Keratinocyte (primary cell): ENCODE measurements at regions not wholly inside any gene's neighbourhood (a gene's known extent, or its start where the extent isn't known, plus 50 kb on each side); places are given as distances from the start of the nearest gene placed in this dataset.

Experiments
- DNase-seq: peaks from one replicate; pipeline ENCODE4 v3.0.0-alpha.2; 2011; ENCODE audit warnings: low read depth, missing footprints, low spot score
- FAIRE-seq: peaks from 2 replicates; lab custom pipeline; 2011; peaks lifted over from hg19 to GRCh38; lab: Jason Lieb, UNC
- H2AFZ ChIP-seq: 2 replicates; pipeline ENCODE4 v1.6.0; 2012; ENCODE audit warnings: low read length, control low read depth, inconsistent platforms; ENCODE audit not compliant: control insufficient read depth
- H3K27ac ChIP-seq: 2 replicates; pipeline ENCODE4 v1.5.1; 2011; ENCODE audit warnings: low read length; ENCODE audit not compliant: control insufficient read depth, insufficient read depth
- H3K27me3 ChIP-seq: 3 replicates; pipeline ENCODE4 v1.6.0; 2011; ENCODE audit warnings: low read length; ENCODE audit not compliant: control insufficient read depth, insufficient read depth; ENCODE audit errors: extremely low read depth
- H3K36me3 ChIP-seq, 2 experiments: 2 replicates in 1 of 2; 3 replicates in 1 of 2; pipeline ENCODE4 v1.5.1; 2011; ENCODE audit warnings: low read length in 2 of 2, mild to moderate bottlenecking in 1 of 2; ENCODE audit not compliant: control insufficient read depth in 2 of 2, insufficient read depth in 2 of 2; ENCODE audit errors: extremely low read depth in 1 of 2
- H3K4me1 ChIP-seq: 3 replicates; pipeline ENCODE4 v1.5.1; 2011; ENCODE audit warnings: low read length; ENCODE audit not compliant: control insufficient read depth, insufficient read depth; ENCODE audit errors: extremely low read depth
- H3K4me2 ChIP-seq: 3 replicates; pipeline ENCODE4 v1.6.0; 2011; ENCODE audit warnings: low read depth, low read length; ENCODE audit not compliant: control insufficient read depth, insufficient read depth; ENCODE audit errors: extremely low read depth
- H3K4me3 ChIP-seq, 3 experiments: fragments of 200-600 bp in 1 of 3; sonication (generic) in 1 of 3; 2 replicates in 2 of 3; 3 replicates in 1 of 3; pipeline ENCODE4 v1.5.1; 2011 to 2016; ENCODE audit warnings: low read length in 3 of 3, mild to moderate bottlenecking in 3 of 3, control low read depth in 2 of 3, inconsistent platforms in 1 of 3, low read depth in 1 of 3, mixed read lengths in 1 of 3, mixed run types in 1 of 3, moderate library complexity in 1 of 3; ENCODE audit not compliant: control insufficient read depth in 2 of 3, insufficient read depth in 2 of 3; ENCODE audit errors: extremely low read depth in 1 of 3
- H3K79me2 ChIP-seq: 2 replicates; pipeline ENCODE4 v1.6.0; 2012; ENCODE audit warnings: low read length; ENCODE audit not compliant: control insufficient read depth, insufficient read depth
- H3K9ac ChIP-seq: 3 replicates; pipeline ENCODE4 v1.6.0; 2011; ENCODE audit warnings: low read length; ENCODE audit not compliant: control insufficient read depth, insufficient read depth; ENCODE audit errors: extremely low read depth
- H3K9me1 ChIP-seq: 3 replicates; pipeline ENCODE4 v1.6.0; 2011; ENCODE audit warnings: low read length; ENCODE audit not compliant: control insufficient read depth, insufficient read depth; ENCODE audit errors: extremely low read depth
- H3K9me3 ChIP-seq: 2 replicates; pipeline ENCODE4 v1.5.1; 2012; ENCODE audit warnings: low read depth, low read length; ENCODE audit not compliant: control insufficient read depth
- H4K20me1 ChIP-seq: 3 replicates; pipeline ENCODE4 v1.6.0; 2011; ENCODE audit warnings: low read length; ENCODE audit not compliant: control insufficient read depth, insufficient read depth; ENCODE audit errors: extremely low read depth
- CTCF ChIP-seq, 3 experiments: IDR thresholded peaks in 1 of 3; conservative IDR thresholded peaks in 1 of 3; optimal IDR thresholded peaks in 1 of 3; 2 replicates in 2 of 3; 3 replicates in 1 of 3; pipeline versions ENCODE3 to v1.5.1; 2011; ENCODE audit warnings: low read length in 3 of 3, mild to moderate bottlenecking in 3 of 3, moderate library complexity in 2 of 3, control low read depth in 1 of 3, inconsistent platforms in 1 of 3; ENCODE audit not compliant: insufficient read depth in 2 of 3; ENCODE audit errors: extremely low read depth in 1 of 3
- EZH2 ChIP-seq: IDR thresholded peaks from one replicate; pipeline ENCODE4 v1.6.1; 2012; ENCODE audit warnings: inconsistent platforms, mild to moderate bottlenecking, low read length, moderate library complexity
- dilution Hi-C: fragments of 300-500 bp; cut with MboI; formaldehyde crosslinking; loops from one replicate; pipeline ENCODE4 v1.7.0; 2020; ENCODE audit warnings: low sequenced_read_pairs; ENCODE audit not compliant: extremely low pct_ligation_motif_present

GRCh38 chr19:30172613-30173242 lies 199.5 kb upstream of the ZNF536 start:
- Histone ChIP-seq H3K79me2 (no peaks in the 10 kb centered on the region), H3K9ac (no peak overlapping the region), H2AFZ (no peak overlapping the region), H3K4me3 (no peak overlapping the region), H3K27ac (no peak overlapping the region), H3K9me1 (no peaks in the 10 kb centered on the region), H4K20me1 (no peaks in the 10 kb centered on the region), H3K4me2 (no peak overlapping the region), H3K36me3 (no peaks in the 10 kb centered on the region), H3K27me3 (no peaks in the 10 kb centered on the region), H3K9me3 (peaks cover 14% of the 10 kb centered on the region), H3K4me1 (no peaks in the 10 kb centered on the region)
- DNase-seq (no peak), FAIRE-seq (no peak)
- TF ChIP-seq CTCF (optimal IDR thresholded peaks at IDR 0.05 in 1 of 3, IDR thresholded peaks at IDR 0.05 in 1 of 3, conservative IDR thresholded peaks at IDR 0.05 in 1 of 3; ENCODE audit: extremely low read depth in 1 of 3, insufficient read depth in 2 of 3, low read length in 3 of 3) (no peak), EZH2 (no peak)
- dilution Hi-C loops, result no loop called here

GRCh38 chr19:30173593-30174356 lies 198.4 kb upstream of the ZNF536 start:
- Histone ChIP-seq H3K9me1 (no peaks in the 10 kb centered on the region), H3K79me2 (no peaks in the 10 kb centered on the region), H3K27ac (no peak overlapping the region), H4K20me1 (no peaks in the 10 kb centered on the region), H3K9ac (no peak overlapping the region), H3K4me2 (no peak overlapping the region), H3K9me3 (peaks cover 14% of the 10 kb centered on the region), H2AFZ (no peak overlapping the region), H3K4me3 (no peak overlapping the region), H3K4me1 (no peaks in the 10 kb centered on the region), H3K27me3 (no peaks in the 10 kb centered on the region), H3K36me3 (no peaks in the 10 kb centered on the region)
- no peak for TF ChIP-seq CTCF (optimal IDR thresholded peaks at IDR 0.05 in 1 of 3, IDR thresholded peaks at IDR 0.05 in 1 of 3, conservative IDR thresholded peaks at IDR 0.05 in 1 of 3; ENCODE audit: extremely low read depth in 1 of 3, insufficient read depth in 2 of 3, low read length in 3 of 3)
- no peak for TF ChIP-seq EZH2
- FAIRE-seq, result no peak
- dilution Hi-C loops, result no loop called here
- DNase-seq, result no peak
